Vagina (tissue), 2 donors: ENCODE measurements at regions not wholly inside any gene's neighbourhood (a gene's known extent, or its start where the extent isn't known, plus 50 kb on each side); places are given as distances from the start of the nearest gene placed in this dataset.
A peak's percentile ranks its signal among the peaks of the same experiment; 100 is the strongest.

Experiments
- POLR2A ChIP-seq, 2 donors: fragments of 450-650 bp; IDR thresholded peaks; one replicate each; pipeline ENCODE4 v1.6.1; 2017; ENCODE audit warnings: antibody characterized with exemption in 2 of 2, mild to moderate bottlenecking in 2 of 2, moderate library complexity in 2 of 2
- POLR2AphosphoS5 ChIP-seq, 2 donors: sonication (generic); formaldehyde crosslinking; IDR thresholded peaks; one replicate each; pipeline ENCODE4 v1.9.0; 2017; ENCODE audit warnings: antibody characterized with exemption in 2 of 2, mild to moderate bottlenecking in 2 of 2, low read depth in 1 of 2; ENCODE audit not compliant: insufficient read depth in 1 of 2
- TF ChIP-seq, protein P1 (sequence below), 3 experiments: fragments of 450-650 bp in 2 of 3; fragments of 200-600 bp in 1 of 3; sonication (generic) in 1 of 3; IDR thresholded peaks; one replicate each; pipeline ENCODE4 v1.5.1; 2017 to 2019; ENCODE audit warnings: antibody characterized with exemption in 3 of 3, mild to moderate bottlenecking in 2 of 3, moderate library complexity in 2 of 3

DNA sequence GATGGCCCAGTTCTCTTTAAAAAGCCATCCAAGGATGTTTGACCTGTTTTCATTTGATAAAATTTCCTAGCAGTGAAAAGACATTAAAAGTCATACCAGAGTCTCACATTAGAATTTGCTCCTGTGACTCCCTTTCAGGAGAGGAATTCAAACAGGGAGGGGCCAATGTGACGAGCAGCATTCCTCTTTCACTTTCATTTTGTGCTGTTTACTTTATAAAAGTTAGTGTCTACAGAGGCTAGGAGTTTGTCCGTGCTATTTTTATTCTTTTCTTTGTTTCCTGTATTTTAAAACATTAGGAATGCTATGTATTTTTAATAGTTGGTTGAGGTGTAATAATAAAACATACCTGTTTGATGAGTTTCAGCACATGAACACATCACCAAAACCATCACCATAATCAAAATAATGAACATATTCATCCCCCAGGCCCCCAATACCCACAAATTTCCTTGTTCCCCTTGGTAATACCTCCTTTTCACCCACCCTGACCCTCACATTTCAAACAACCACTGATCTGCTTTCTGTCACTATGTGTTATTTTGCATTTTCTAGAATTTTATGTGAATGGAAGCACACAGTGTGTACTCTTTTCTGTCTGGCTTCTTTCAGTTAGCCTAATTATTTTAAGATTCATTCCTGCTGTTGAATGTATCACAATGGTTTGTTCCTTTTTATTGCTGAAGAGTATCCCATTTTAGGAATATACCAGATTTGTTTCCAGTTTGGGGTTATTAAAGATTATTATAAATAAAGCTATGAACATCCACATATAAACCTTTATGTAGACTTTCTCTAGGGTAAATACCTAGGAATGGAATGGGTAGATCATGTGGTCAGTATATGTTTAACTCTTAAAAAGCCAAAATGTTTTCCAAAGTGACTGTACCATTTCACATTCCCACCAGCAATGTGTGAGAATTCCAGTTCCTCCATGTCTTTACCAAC, 129.5 kb downstream of the TENT5C start:
- TF ChIP-seq, protein P1, sequence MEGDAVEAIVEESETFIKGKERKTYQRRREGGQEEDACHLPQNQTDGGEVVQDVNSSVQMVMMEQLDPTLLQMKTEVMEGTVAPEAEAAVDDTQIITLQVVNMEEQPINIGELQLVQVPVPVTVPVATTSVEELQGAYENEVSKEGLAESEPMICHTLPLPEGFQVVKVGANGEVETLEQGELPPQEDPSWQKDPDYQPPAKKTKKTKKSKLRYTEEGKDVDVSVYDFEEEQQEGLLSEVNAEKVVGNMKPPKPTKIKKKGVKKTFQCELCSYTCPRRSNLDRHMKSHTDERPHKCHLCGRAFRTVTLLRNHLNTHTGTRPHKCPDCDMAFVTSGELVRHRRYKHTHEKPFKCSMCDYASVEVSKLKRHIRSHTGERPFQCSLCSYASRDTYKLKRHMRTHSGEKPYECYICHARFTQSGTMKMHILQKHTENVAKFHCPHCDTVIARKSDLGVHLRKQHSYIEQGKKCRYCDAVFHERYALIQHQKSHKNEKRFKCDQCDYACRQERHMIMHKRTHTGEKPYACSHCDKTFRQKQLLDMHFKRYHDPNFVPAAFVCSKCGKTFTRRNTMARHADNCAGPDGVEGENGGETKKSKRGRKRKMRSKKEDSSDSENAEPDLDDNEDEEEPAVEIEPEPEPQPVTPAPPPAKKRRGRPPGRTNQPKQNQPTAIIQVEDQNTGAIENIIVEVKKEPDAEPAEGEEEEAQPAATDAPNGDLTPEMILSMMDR (IDR thresholded peaks at IDR 0.05) = no peak
- TF ChIP-seq POLR2A (IDR thresholded peaks at IDR 0.05) (no peak), POLR2AphosphoS5 (IDR thresholded peaks at IDR 0.05; ENCODE audit: insufficient read depth in 1 of 2, low read depth in 1 of 2) (peak in 1 of 2 donors; percentile 67)
